ENCODE measurements at regions not wholly inside any gene's neighbourhood (a gene's known extent, or its start where the extent isn't known, plus 50 kb on each side); places are given as distances from the start of the nearest gene placed in this dataset.
"Not testable (repeated sequence)": the region's sequence is repeated elsewhere in the genome, so short reads cannot be mapped to it uniquely, and the experiment has no call there.

DNA sequence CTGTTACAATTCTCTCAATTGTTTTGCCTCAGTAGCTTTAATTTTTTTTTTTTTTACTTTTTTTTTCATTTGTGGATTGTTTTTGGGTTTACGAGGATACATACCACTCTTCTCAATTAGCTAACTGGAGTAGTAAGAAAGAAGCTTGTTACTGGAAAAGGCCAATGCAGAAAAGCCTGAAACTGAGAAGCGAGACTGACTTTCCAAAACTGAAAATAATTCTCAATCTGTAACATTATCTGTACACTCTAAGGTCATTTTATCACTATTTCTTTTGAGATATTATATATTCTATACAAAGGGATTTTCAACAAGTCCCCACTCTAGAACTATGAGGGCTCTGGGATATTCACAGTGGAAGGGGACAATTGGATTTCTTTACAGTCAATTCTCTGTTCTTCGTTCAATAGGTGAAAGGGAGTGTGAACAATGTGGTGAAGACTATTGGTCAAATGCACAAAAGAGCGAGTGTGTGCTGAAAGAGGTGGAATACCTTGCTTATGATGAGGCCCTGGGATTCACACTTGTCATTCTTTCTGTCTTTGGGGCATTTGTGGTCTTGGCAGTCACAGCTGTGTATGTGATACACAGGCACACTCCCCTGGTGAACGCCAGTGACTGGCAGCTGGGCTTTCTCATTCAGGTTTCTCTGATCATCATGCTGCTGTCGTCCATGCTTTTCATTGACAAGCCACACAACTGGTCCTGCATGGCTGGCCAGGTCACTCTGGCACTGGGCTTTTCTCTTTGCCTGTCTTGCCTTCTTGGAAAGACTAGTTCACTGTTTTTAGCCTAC is 83.9 kb upstream of the KCNAB1 start:
- Histone ChIP-seq H3K4me3 (no peak overlapping the region), H3K36me3 (no peaks in the 10 kb centered on the region), H3K27ac (no peak overlapping the region)

GRCh38 chr3:156037356-156037755 is 83.0 kb upstream of the KCNAB1 start:
- H3K36me3 ChIP-seq, result no peaks in the 10 kb centered on the region
- H3K4me1 ChIP-seq (replicated peaks), result no peaks in the 10 kb centered on the region
- no peak overlapping the region for H3K4me3 ChIP-seq
- no peak overlapping the region for H3K27ac ChIP-seq
- DNase-seq (ENCODE audit: low read depth in 1 of 2, low spot score in 2 of 2), result no peak
- no peaks in the 10 kb centered on the region for H3K9me3 ChIP-seq (replicated peaks)
- no peaks in the 10 kb centered on the region for H3K27me3 ChIP-seq (replicated peaks)

More for the DNA sequence above, 83.9 kb upstream of the KCNAB1 start:
- Histone ChIP-seq H3K4me1 (replicated peaks) (no peaks in the 10 kb centered on the region), H3K9me3 (replicated peaks) (no peaks in the 10 kb centered on the region), H3K27me3 (replicated peaks) (no peaks in the 10 kb centered on the region)
- no peak for DNase-seq (ENCODE audit: low read depth in 1 of 2, low spot score in 2 of 2)

DNA sequence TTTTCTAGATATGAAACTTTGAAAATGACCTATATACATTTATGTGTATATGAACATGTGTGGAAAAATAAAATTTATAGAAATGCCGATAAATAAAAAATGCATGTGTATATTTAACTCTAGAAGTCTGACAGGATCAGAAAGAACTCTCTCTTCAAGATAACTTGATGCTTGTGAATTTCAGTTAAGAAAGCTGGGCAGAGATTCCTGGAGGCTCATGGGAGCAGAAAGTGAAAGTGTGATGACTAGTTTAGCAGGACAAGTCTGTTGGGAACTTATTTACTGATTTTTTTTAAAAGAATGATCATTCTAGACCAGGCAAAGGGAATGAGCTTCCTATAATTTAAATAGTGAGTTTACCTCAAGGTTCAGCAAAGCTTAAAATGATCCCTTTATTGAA is 81.5 kb upstream of the KCNAB1 start:
- Histone ChIP-seq H3K36me3 (no peaks in the 10 kb centered on the region), H3K4me1 (replicated peaks) (no peaks in the 10 kb centered on the region), H3K9me3 (replicated peaks) (no peaks in the 10 kb centered on the region), H3K4me3 (no peak overlapping the region), H3K27ac (no peak overlapping the region), H3K27me3 (replicated peaks) (no peaks in the 10 kb centered on the region)
- no peak for DNase-seq (ENCODE audit: low read depth in 1 of 2, low spot score in 2 of 2)

GRCh38 chr3:156040041-156040440 is 80.3 kb upstream of the KCNAB1 start:
- no peak for DNase-seq (ENCODE audit: low read depth in 1 of 2, low spot score in 2 of 2)
- H3K36me3 ChIP-seq, result no peaks in the 10 kb centered on the region

DNA sequence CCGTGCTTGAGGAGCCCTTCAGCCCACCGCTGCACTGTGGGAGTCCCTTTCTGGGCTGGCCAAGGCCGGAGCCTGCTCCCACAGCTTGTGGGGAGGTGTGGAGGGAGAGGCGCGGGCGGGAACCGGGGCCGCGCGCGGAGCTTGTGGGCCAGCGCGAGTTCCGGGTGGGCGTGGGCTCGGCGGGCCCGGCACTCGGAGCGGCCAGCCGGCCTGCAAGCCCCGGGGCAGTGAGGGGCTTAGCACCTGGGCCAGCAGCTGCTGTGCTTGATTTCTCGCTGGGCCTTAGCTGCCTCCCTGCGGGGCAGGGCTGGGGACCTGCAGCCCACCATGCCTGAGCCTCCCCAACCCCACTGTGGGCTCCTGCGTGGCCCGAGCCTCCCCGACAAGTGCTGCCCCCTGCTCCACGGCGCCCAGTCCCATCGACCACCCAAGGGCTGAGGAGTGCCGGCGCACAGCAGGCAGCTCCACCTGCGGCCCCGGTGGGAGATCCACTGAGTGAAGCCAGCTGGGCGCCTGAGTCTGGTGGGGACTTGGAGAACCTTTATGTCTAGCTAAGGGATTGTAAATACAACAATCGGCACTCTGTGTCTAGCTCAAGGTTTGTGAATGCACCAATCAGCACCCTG is 79.0 kb upstream of the KCNAB1 start:
- H3K4me1 ChIP-seq (replicated peaks); H3K36me3 ChIP-seq; H3K27me3 ChIP-seq (replicated peaks); DNase-seq (ENCODE audit: low read depth in 1 of 2, low spot score in 2 of 2); H3K9me3 ChIP-seq (replicated peaks); H3K27ac ChIP-seq; H3K4me3 ChIP-seq: not testable (repeated sequence)

More at GRCh38 chr3:156040041-156040440, 80.3 kb upstream of the KCNAB1 start:
- Histone ChIP-seq H3K4me3 (no peak overlapping the region), H3K9me3 (replicated peaks) (no peaks in the 10 kb centered on the region), H3K27me3 (replicated peaks) (no peaks in the 10 kb centered on the region), H3K4me1 (replicated peaks) (no peaks in the 10 kb centered on the region), H3K27ac (no peak overlapping the region)

- not testable (repeated sequence) for H3K27ac ChIP-seq; H3K4me1 ChIP-seq (replicated peaks); DNase-seq (ENCODE audit: low read depth in 1 of 2, low spot score in 2 of 2); H3K36me3 ChIP-seq; H3K4me3 ChIP-seq; H3K27me3 ChIP-seq (replicated peaks); H3K9me3 ChIP-seq (replicated peaks)
These were observed 78.5 kb upstream of the KCNAB1 start for GRCh38 chr3:156041856-156042255.

DNA sequence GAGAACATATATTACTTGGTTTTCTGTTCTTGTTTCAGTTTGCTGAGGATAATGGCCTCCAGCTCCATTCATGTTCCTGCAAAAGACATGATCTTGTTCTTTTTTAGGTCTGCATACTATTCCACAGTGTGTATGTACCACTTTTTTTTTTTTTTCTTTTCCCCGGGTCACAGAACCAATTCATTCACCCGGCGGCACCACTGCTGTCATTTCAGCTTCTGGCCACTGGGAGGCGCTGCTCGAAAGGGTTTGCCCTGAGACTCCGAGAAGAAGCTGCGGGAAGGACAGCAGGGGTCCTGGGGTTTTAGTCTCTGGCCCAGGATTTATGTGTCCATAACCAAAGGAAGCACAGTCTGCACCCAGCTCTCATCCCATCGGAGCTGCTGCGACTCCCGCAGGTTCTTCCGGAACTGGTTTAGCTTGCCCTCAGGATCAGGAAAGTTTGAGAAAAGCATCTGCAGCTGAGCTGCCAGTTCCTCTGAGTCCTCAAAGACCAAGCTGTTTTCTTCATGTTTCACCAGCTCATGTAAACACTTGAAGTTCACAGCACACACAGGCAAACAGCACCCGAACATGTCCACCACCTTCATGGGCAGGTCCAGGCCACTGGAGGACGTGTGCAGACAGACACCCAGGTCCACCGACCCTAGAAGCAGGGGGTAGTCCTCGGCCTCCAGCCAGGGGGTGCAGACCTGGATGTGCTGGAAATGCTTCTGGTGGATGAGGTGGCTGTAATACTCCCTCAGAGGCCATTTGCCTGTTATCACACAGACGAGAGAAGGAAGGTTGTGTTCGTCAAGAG is 76.3 kb upstream of the KCNAB1 start:
- H3K4me1 ChIP-seq (replicated peaks); H3K27me3 ChIP-seq (replicated peaks); H3K9me3 ChIP-seq (replicated peaks); H3K4me3 ChIP-seq; H3K36me3 ChIP-seq; H3K27ac ChIP-seq: not testable (repeated sequence)
- DNase-seq (ENCODE audit: low read depth in 1 of 2, low spot score in 2 of 2), result peak in 1 of 2 experiments; percentile 4

DNA sequence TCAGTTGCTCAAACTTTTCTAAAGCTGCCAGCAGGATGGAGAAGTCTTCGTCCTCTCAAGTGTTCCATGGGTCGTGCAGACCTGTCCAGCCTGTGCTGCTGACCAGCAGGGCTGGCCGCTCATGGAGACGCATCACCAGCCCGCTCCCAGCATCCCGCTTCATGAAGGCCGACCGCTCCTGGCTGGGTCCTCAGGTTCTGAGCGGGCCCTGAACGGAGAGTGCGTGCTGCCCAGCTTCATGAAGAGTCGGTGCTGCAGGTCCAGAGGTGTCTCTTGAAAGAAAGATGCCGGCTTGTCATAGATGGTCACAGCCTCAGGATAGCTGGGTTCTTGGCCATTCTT is 75.8 kb upstream of the KCNAB1 start:
- no peak for DNase-seq (ENCODE audit: low read depth in 1 of 2, low spot score in 2 of 2)
- Histone ChIP-seq H3K27ac (no peak overlapping the region), H3K27me3 (replicated peaks) (no peaks in the 10 kb centered on the region), H3K9me3 (replicated peaks) (no peaks in the 10 kb centered on the region), H3K4me3 (no peak overlapping the region), H3K4me1 (replicated peaks) (no peaks in the 10 kb centered on the region), H3K36me3 (no peaks in the 10 kb centered on the region)

- H3K27me3 ChIP-seq (replicated peaks); H3K4me1 ChIP-seq (replicated peaks); H3K9me3 ChIP-seq (replicated peaks); DNase-seq (ENCODE audit: low read depth in 1 of 2, low spot score in 2 of 2); H3K4me3 ChIP-seq; H3K36me3 ChIP-seq; H3K27ac ChIP-seq: not testable (repeated sequence)
These were observed 71.9 kb upstream of the KCNAB1 start for GRCh38 chr3:156048483-156048882.

- Histone ChIP-seq H3K9me3 (replicated peaks) (no peaks in the 10 kb centered on the region), H3K4me3 (no peak overlapping the region), H3K4me1 (replicated peaks) (no peaks in the 10 kb centered on the region), H3K27ac (no peak overlapping the region), H3K27me3 (replicated peaks) (no peaks in the 10 kb centered on the region), H3K36me3 (no peaks in the 10 kb centered on the region)
- DNase-seq (ENCODE audit: low read depth in 1 of 2, low spot score in 2 of 2), result no peak
These were observed 69.5 kb upstream of the KCNAB1 start for GRCh38 chr3:156050918-156051317.

GRCh38 chr3:156051651-156052050 is 68.7 kb upstream of the KCNAB1 start:
- no peak for DNase-seq (ENCODE audit: low read depth in 1 of 2, low spot score in 2 of 2)
- Histone ChIP-seq H3K27me3 (replicated peaks) (no peaks in the 10 kb centered on the region), H3K4me1 (replicated peaks) (no peaks in the 10 kb centered on the region), H3K4me3 (no peak overlapping the region), H3K27ac (no peak overlapping the region), H3K36me3 (no peaks in the 10 kb centered on the region), H3K9me3 (replicated peaks) (no peaks in the 10 kb centered on the region)

DNA sequence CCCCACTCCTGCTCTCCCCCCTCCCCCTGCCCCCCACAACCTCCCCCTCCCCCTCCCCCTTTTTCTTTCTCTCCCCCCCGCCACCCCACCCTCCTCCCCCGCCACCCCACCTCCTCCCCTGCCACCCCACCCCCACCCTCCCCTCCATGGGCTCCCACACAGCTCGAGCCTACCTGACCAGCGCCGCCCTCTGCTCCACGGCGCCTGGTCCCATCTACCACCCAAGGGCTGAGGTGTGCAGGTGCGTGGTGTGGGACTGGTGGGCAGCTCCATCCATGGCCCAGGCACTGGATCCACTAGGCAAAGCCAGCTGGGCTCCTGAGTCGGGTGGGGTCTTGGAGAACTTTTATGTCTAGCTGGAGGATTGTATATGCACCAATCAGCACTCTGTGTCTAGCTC is 68.3 kb upstream of the KCNAB1 start:
- Histone ChIP-seq H3K27me3 (replicated peaks) (no peaks in the 10 kb centered on the region), H3K4me1 (replicated peaks) (no peaks in the 10 kb centered on the region), H3K36me3 (no peaks in the 10 kb centered on the region), H3K4me3 (no peak overlapping the region), H3K9me3 (replicated peaks) (no peaks in the 10 kb centered on the region), H3K27ac (no peak overlapping the region)
- DNase-seq (ENCODE audit: low read depth in 1 of 2, low spot score in 2 of 2), result no peak

GRCh38 chr3:156059950-156060501 is 60.4 kb upstream of the KCNAB1 start:
- Histone ChIP-seq H3K27me3 (replicated peaks) (no peaks in the 10 kb centered on the region), H3K4me3 (no peak overlapping the region), H3K36me3 (no peaks in the 10 kb centered on the region), H3K9me3 (replicated peaks) (no peaks in the 10 kb centered on the region), H3K4me1 (replicated peaks) (no peaks in the 10 kb centered on the region), H3K27ac (no peak overlapping the region)
- DNase-seq (ENCODE audit: low read depth in 1 of 2, low spot score in 2 of 2), result no peak

DNA sequence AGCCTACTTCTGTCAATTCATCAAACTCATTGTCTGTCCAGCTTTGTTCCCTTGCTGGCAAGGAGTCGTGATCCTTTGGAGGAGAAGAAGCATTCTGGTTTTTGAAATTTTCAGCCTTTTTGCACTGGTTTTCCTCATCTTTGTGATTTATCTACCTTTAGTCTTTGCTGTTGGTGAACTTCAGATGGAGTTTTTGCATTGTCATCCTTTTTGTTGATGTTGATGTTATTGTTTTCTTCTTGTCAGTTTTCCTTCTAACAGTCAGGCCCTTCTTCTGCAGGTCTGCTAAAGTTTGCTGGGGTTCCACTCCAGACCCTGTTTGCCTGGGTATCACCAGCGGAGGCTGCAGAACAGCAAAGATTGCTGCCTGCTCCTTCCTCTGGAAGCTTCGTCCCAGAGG is 52.2 kb upstream of the KCNAB1 start:
- H3K9me3 ChIP-seq (replicated peaks); H3K4me1 ChIP-seq (replicated peaks); H3K36me3 ChIP-seq; DNase-seq (ENCODE audit: low read depth in 1 of 2, low spot score in 2 of 2); H3K27ac ChIP-seq; H3K4me3 ChIP-seq; H3K27me3 ChIP-seq (replicated peaks): not testable (repeated sequence)

Measured in SJSA1 (cell line).